ENCODE measurements at regions not wholly inside any gene's neighbourhood (a gene's known extent, or its start where the extent isn't known, plus 50 kb on each side); places are given as distances from the start of the nearest gene placed in this dataset.

- FAIRE-seq (no peak), DNase-seq (ENCODE audit: low spot score) (no peak)
Measured at GRCh38 chr2:100660851-100661584, 98.2 kb downstream of the PDCL3 start.

GRCh38 chr2:100662866-100663265, 100.1 kb downstream of the PDCL3 start:
- FAIRE-seq (no peak), DNase-seq (ENCODE audit: low spot score) (no peak)

- no peak for FAIRE-seq
- no peak for DNase-seq (ENCODE audit: low spot score)
Measured at GRCh38 chr2:100664021-100664755, 101.4 kb downstream of the PDCL3 start.

- DNase-seq (ENCODE audit: low spot score): no peak
- no peak for FAIRE-seq
Measured at GRCh38 chr2:100664756-100665101, 101.9 kb downstream of the PDCL3 start.

GRCh38 chr2:100666996-100667395, 104.2 kb downstream of the PDCL3 start:
- no peak for FAIRE-seq

GRCh38 chr2:100667801-100668200, 105.0 kb downstream of the PDCL3 start:
- FAIRE-seq: no peak
- no peak for DNase-seq (ENCODE audit: low spot score)

More at GRCh38 chr2:100666996-100667395, 104.2 kb downstream of the PDCL3 start:
- DNase-seq (ENCODE audit: low spot score): no peak

GRCh38 chr2:100670232-100670631, 107.4 kb downstream of the PDCL3 start:
- no peak for FAIRE-seq
- DNase-seq (ENCODE audit: low spot score): no peak

- FAIRE-seq (no peak), DNase-seq (ENCODE audit: low spot score) (no peak)
Measured at GRCh38 chr2:100673115-100673514, 110.3 kb downstream of the PDCL3 start.

GRCh38 chr2:100673691-100674485, 111.1 kb downstream of the PDCL3 start:
- no peak for FAIRE-seq

GRCh38 chr2:100674666-100675065, 111.9 kb downstream of the PDCL3 start:
- DNase-seq (ENCODE audit: low spot score): peak; percentile 0

More at GRCh38 chr2:100673691-100674485, 111.1 kb downstream of the PDCL3 start:
- peak; percentile 4 for DNase-seq (ENCODE audit: low spot score)

GRCh38 chr2:100675373-100675772, 112.6 kb downstream of the PDCL3 start:
- DNase-seq (ENCODE audit: low spot score) (no peak), FAIRE-seq (no peak)

More at GRCh38 chr2:100674666-100675065, 111.9 kb downstream of the PDCL3 start:
- no peak for FAIRE-seq

GRCh38 chr2:100675855-100676254, 113.1 kb downstream of the PDCL3 start:
- DNase-seq (ENCODE audit: low spot score) (no peak), FAIRE-seq (no peak)

GRCh38 chr2:100676346-100676745, 113.6 kb downstream of the PDCL3 start:
- DNase-seq (ENCODE audit: low spot score) (no peak), FAIRE-seq (no peak)

GRCh38 chr2:100677611-100678185, 114.9 kb downstream of the PDCL3 start:
- FAIRE-seq: no peak
- DNase-seq (ENCODE audit: low spot score): no peak

- DNase-seq (ENCODE audit: low spot score) (no peak), FAIRE-seq (no peak)
Measured at GRCh38 chr2:100679211-100679610, 116.4 kb downstream of the PDCL3 start.

GRCh38 chr2:100682536-100682935, 119.7 kb downstream of the PDCL3 start:
- FAIRE-seq: peak; percentile 5
- DNase-seq (ENCODE audit: low spot score): no peak

GRCh38 chr2:100683231-100683630, 120.4 kb downstream of the PDCL3 start:
- FAIRE-seq: no peak
- no peak for DNase-seq (ENCODE audit: low spot score)

GRCh38 chr2:100691846-100692245, 128.1 kb upstream of the NPAS2 start:
- FAIRE-seq (no peak), DNase-seq (ENCODE audit: low spot score) (no peak)

- FAIRE-seq: peak; percentile 44
- DNase-seq (ENCODE audit: low spot score): no peak
Measured at GRCh38 chr2:100692381-100692780, 127.6 kb upstream of the NPAS2 start.

- DNase-seq (ENCODE audit: low spot score) (peak; percentile 2), FAIRE-seq (no peak)
Measured at GRCh38 chr2:100692906-100693305, 127.0 kb upstream of the NPAS2 start.

GRCh38 chr2:100699131-100699530, 120.8 kb upstream of the NPAS2 start:
- DNase-seq (ENCODE audit: low spot score): no peak
- no peak for FAIRE-seq

All from urothelium cell line (cell line).